ENCODE measurements at regions not wholly inside any gene's neighbourhood (a gene's known extent, or its start where the extent isn't known, plus 50 kb on each side); places are given as distances from the start of the nearest gene placed in this dataset.

GRCh38 chrX:122504026-122504425 lies 680.1 kb upstream of the GRIA3 start:
- TF ChIP-seq, protein P1, sequence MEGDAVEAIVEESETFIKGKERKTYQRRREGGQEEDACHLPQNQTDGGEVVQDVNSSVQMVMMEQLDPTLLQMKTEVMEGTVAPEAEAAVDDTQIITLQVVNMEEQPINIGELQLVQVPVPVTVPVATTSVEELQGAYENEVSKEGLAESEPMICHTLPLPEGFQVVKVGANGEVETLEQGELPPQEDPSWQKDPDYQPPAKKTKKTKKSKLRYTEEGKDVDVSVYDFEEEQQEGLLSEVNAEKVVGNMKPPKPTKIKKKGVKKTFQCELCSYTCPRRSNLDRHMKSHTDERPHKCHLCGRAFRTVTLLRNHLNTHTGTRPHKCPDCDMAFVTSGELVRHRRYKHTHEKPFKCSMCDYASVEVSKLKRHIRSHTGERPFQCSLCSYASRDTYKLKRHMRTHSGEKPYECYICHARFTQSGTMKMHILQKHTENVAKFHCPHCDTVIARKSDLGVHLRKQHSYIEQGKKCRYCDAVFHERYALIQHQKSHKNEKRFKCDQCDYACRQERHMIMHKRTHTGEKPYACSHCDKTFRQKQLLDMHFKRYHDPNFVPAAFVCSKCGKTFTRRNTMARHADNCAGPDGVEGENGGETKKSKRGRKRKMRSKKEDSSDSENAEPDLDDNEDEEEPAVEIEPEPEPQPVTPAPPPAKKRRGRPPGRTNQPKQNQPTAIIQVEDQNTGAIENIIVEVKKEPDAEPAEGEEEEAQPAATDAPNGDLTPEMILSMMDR (IDR thresholded peaks at IDR 0.05) = no peak
- TF ChIP-seq POLR2A (IDR thresholded peaks at IDR 0.05) (no peak), EP300 (IDR thresholded peaks at IDR 0.05) (no peak)
